Activated CD4-positive, alpha-beta T cell treated with anti-CD3 and anti-CD28 coated beads, Interleukin-2, amount 10 ng/mL, durations not matched to agents 7 days and 5 days (primary cell): ENCODE measurements at regions not wholly inside any gene's neighbourhood (a gene's known extent, or its start where the extent isn't known, plus 50 kb on each side); places are given as distances from the start of the nearest gene placed in this dataset.

Experiments
- CTCF ChIA-PET: fragments of 350-600 bp; sonication (Branson Sonifier 250); formaldehyde crosslinking; loops from one replicate; lab custom pipeline; 2021; ENCODE audit warnings: antibody characterized with exemption; lab: Charles Lee
- POLR2A ChIA-PET: fragments of 350-600 bp; sonication (Branson Sonifier 250); formaldehyde crosslinking; loops from one replicate; lab custom pipeline; 2021; ENCODE audit warnings: antibody characterized with exemption; lab: Charles Lee
- DNase-seq: peaks from one replicate; pipeline ENCODE4 v3.0.0-alpha.2; 2020
- H3K27ac Mint-ChIP-seq: one replicate; pipeline ENCODE4 v1.8.0; 2021; ENCODE audit warnings: mild to moderate bottlenecking, moderate library complexity, mixed read lengths
- H3K27me3 Mint-ChIP-seq: one replicate; pipeline ENCODE4 v1.8.0; 2021; ENCODE audit warnings: mixed read lengths
- H3K36me3 Mint-ChIP-seq: one replicate; pipeline ENCODE4 v1.8.0; 2021; ENCODE audit warnings: low read depth, mixed read lengths
- H3K4me1 Mint-ChIP-seq: one replicate; pipeline ENCODE4 v1.8.0; 2021; ENCODE audit warnings: mixed read lengths
- H3K4me3 Mint-ChIP-seq: one replicate; pipeline ENCODE4 v1.8.0; 2021; ENCODE audit warnings: mild to moderate bottlenecking, moderate library complexity, mixed read lengths
- H3K9me3 Mint-ChIP-seq: one replicate; pipeline ENCODE4 v1.8.0; 2021; ENCODE audit warnings: mixed read lengths

DNA sequence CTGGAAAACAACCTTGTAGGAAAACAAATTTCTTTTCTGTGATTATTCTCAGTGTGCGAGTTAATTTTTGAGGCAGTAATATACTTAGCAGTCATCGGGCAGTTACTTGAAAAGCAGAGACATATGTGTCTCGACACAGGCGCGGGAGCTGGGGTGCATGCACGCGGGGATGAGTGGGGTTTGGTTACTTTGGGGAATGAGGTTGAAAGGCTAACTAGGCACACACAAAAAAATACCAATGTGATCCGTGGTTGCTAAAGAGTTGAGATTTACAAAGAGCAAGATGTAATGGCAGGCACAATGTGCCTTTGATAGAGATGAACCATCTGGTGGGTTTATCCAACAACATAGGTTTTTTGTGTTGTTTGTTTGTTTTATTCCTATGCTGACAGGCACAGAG, 703.8 kb upstream of the EEF2KMT start:
- DNase-seq, result no peak
- Mint-ChIP-seq H3K36me3 (no peaks in the 10 kb centered on the region), H3K9me3 (peaks cover 12% of the 10 kb centered on the region), H3K4me1 (no peaks in the 10 kb centered on the region), H3K27ac (no peak overlapping the region), H3K27me3 (no peaks in the 10 kb centered on the region), H3K4me3 (no peak overlapping the region)
- ChIA-PET POLR2A (no interaction called here), CTCF (no interaction called here)

DNA sequence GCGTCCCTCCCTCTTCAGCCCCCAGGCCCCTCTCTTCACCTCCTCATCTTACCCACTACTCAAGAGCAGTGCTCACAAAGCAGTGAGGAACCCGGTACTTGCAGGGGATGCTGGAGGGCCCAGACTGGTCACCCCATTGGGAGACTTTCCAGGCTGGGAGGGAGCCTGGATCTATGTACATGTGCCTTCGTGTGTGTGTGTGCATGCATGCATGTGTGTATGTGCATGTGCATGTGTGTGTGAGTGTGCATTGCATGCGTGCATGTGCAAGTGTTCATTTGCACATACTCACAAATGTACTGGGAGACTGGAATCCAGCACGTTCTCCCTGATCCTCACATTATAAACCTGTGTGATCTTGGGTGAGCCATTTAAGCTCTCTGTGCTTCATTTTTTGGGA, 696.0 kb upstream of the EEF2KMT start:
- CTCF ChIA-PET, result no interaction called here
- Mint-ChIP-seq H3K27me3 (no peaks in the 10 kb centered on the region), H3K36me3 (no peaks in the 10 kb centered on the region), H3K9me3 (peaks cover 6% of the 10 kb centered on the region), H3K27ac (no peak overlapping the region), H3K4me1 (no peaks in the 10 kb centered on the region), H3K4me3 (no peak overlapping the region)
- POLR2A ChIA-PET, result no interaction called here
- no peak for DNase-seq

DNA sequence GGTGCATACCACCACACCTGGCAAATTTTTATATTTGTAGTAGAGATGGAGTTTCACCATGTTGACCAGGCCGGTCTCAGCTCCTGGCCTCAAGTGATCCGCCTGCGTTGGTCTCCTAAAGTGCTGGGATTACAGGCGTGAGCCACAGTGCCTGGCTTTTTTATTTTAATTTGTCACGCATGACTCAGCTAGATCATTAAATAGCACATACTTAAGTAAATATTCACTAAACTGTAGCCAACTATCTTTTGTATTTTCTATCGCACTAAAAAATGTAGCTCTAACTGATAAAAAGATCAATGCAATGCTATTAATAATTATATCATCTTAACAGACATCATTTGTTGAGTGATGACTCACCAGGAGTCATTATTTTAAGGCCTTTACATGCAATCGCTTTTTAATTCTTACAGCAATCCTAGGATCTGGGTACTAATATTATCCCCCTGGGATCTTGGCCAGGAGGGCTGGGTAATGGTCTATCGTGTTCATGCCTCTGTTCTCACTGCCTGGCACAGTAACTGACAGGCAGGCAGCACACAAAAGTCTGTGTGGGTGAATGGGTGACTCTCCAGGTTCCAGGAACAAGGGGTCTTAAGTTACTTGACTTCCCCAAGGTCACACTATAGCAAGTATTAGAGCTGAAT, 693.5 kb upstream of the EEF2KMT start:
- ChIA-PET CTCF (no interaction called here), POLR2A (no interaction called here)
- DNase-seq, result no peak
- H3K27me3 Mint-ChIP-seq, result no peaks in the 10 kb centered on the region
- H3K9me3 Mint-ChIP-seq, result peaks cover 4% of the 10 kb centered on the region
- no peaks in the 10 kb centered on the region for H3K4me1 Mint-ChIP-seq
- no peaks in the 10 kb centered on the region for H3K36me3 Mint-ChIP-seq
- H3K4me3 Mint-ChIP-seq, result no peak overlapping the region
- H3K27ac Mint-ChIP-seq, result no peak overlapping the region

DNA sequence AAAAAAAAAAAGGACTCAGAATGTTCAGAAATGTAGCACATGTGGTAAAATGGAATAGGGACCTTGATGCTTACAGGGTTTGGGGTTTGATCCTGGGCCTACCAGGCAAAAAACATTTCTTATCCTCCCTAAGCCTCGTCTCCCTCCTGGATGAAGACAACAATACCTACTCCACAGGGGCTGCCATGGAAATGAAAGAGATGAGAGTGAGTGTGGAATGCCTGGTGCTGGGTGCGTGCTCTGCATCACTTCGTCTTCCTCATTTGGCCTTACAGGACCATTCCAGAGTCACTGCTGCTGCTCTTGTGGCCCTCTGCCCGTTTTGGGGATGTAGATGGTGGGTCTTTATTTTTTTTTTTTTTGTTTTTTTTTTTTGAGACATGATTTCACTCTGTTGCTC, 692.9 kb upstream of the EEF2KMT start:
- Mint-ChIP-seq H3K4me1 (no peaks in the 10 kb centered on the region), H3K9me3 (peaks cover 7% of the 10 kb centered on the region), H3K27me3 (no peaks in the 10 kb centered on the region), H3K4me3 (no peak overlapping the region), H3K27ac (no peak overlapping the region), H3K36me3 (no peaks in the 10 kb centered on the region)
- no peak for DNase-seq
- POLR2A ChIA-PET, result no interaction called here
- CTCF ChIA-PET, result no interaction called here

DNA sequence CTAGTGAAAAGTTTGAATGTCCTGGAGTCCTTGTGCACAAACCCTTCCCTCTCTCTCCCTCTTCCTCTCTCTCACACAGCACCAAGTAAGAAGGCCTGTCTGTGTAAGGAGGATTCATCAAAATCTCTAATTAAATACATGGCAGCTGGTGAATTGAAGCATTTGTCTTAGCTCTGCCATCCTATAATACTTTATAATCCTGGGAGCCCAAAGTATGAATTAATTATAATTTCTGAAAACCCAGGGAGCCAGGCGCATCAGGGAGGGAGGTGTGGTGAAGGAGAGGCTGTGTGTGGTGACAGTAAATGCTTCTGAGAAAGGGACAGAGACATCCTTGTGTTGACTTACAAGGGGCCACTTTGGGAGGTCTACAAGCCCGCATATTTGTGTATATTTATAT, 691.4 kb upstream of the EEF2KMT start:
- no peaks in the 10 kb centered on the region for H3K27me3 Mint-ChIP-seq
- H3K9me3 Mint-ChIP-seq, result peaks cover 6% of the 10 kb centered on the region
- CTCF ChIA-PET, result interaction anchor here (0.9 kb wide), 1 partner anchor 14 kb away, joined by 3 read pairs; no protein-coding TSS in a partner anchor
- H3K4me1 Mint-ChIP-seq, result no peaks in the 10 kb centered on the region
- POLR2A ChIA-PET, result no interaction called here
- no peak for DNase-seq
- H3K27ac Mint-ChIP-seq, result no peak overlapping the region
- H3K36me3 Mint-ChIP-seq, result no peaks in the 10 kb centered on the region
- H3K4me3 Mint-ChIP-seq, result no peak overlapping the region

DNA sequence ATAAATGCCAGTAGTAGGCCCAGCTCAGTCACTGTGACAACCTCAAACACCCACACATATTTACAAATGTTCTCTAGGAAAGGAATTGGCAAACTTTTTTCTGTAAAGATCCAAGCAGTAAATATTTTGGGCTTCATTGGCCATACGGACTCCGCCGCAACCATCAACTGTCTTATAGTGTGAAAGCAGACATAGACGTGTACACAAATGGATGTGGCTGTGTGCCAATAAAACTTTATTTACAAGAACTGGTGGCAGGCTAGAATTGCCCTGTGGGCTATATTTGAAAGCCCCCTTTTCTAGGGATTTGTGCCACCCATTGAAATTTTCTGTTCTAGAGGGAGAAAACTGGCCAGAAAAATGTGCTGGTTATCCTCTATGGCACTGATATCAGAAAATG, 683.8 kb upstream of the EEF2KMT start:
- no peak for DNase-seq
- ChIA-PET POLR2A (no interaction called here), CTCF (no interaction called here)
- H3K4me1 Mint-ChIP-seq, result no peaks in the 10 kb centered on the region
- H3K9me3 Mint-ChIP-seq, result peaks cover 9% of the 10 kb centered on the region
- no peak overlapping the region for H3K27ac Mint-ChIP-seq
- H3K4me3 Mint-ChIP-seq, result no peak overlapping the region
- H3K27me3 Mint-ChIP-seq, result no peaks in the 10 kb centered on the region
- no peaks in the 10 kb centered on the region for H3K36me3 Mint-ChIP-seq

DNA sequence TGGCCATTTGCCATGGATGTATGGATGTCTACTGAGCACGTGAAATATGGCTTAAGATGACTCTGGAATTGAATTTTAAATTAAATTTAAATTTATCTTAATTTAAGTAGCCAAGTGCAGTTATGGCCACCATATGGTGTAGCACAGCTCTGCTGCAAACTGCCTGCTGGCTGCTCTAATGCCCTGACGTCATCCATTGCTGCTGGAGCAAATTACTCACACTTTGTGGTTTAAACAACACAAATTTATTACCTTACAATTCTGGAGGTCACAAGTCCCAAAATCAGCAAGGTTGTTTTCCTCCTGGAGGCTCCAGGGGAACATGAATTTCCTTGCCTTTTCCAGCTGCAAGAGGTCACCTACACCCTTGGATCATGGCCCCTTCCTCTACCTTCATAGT, 679.3 kb upstream of the EEF2KMT start:
- H3K27me3 Mint-ChIP-seq, result no peaks in the 10 kb centered on the region
- CTCF ChIA-PET, result no interaction called here
- no peaks in the 10 kb centered on the region for H3K4me1 Mint-ChIP-seq
- peaks cover 2% of the 10 kb centered on the region for H3K9me3 Mint-ChIP-seq
- no peak for DNase-seq
- H3K36me3 Mint-ChIP-seq, result no peaks in the 10 kb centered on the region
- POLR2A ChIA-PET, result no interaction called here
- no peak overlapping the region for H3K4me3 Mint-ChIP-seq
- no peak overlapping the region for H3K27ac Mint-ChIP-seq

DNA sequence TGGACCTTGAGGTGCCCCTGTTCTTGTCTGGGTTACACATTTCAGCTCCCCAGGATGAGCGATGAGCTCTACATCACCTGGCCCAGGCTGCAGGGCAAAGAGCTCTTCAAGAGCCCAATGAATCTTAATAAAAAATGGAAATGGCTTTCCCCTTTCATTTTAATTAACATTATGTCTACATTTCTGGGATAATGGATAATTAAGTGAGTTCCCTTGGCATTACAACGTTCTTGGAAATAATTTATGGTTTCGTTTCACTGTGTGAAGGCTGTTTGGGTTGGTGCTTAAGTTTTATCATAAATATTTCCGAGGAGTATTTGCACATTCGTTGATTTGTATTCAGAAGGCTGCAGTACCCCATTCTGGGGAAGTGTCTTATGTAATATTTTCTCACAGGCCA, 678.3 kb upstream of the EEF2KMT start:
- Mint-ChIP-seq H3K27me3 (no peaks in the 10 kb centered on the region), H3K9me3 (peaks cover under 1% of the 10 kb centered on the region), H3K36me3 (no peaks in the 10 kb centered on the region), H3K27ac (no peak overlapping the region), H3K4me3 (no peak overlapping the region), H3K4me1 (no peaks in the 10 kb centered on the region)
- CTCF ChIA-PET, result no interaction called here
- POLR2A ChIA-PET, result no interaction called here
- no peak for DNase-seq

DNA sequence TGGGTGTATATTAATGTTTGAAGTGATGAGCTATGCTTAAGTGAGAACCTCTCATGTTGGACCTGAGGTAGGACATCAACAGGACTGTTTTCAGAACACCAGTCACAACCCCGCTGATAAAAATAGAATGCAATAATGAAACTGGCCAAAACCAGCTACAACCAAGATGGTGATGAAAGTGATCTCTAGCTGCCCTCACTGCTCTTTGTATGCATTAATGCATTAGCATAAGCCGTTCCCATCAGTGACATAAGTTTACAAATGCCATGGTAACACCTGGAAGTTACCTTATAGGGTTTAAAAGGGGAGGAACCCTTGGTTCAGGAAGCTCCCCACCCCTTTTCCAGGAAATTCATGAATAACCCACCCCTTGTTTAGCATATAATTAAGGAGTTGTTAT, 672.5 kb upstream of the EEF2KMT start:
- Mint-ChIP-seq H3K27me3 (no peaks in the 10 kb centered on the region), H3K9me3 (peaks cover 4% of the 10 kb centered on the region), H3K27ac (no peak overlapping the region), H3K4me1 (no peaks in the 10 kb centered on the region), H3K4me3 (no peak overlapping the region), H3K36me3 (no peaks in the 10 kb centered on the region)
- DNase-seq, result no peak
- ChIA-PET CTCF (no interaction called here), POLR2A (no interaction called here)

DNA sequence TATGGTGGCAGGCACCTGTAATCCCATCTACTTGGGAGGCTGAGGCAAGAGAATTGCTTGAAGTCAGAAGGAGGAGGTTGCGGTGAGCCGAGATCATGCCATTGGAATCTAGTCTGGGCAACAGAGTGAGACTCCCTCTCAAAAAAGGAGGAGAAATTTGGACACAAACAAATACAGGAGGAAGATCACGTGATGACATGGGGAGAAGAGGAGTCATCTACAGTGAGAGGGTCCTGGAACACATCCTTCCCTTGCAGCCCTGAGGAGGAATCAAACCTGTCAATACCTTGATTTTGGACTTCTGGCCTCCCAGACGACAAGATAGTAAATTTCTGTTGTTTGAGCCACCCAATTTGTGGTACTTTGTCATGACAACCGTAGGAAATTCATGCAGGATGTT, 671.9 kb upstream of the EEF2KMT start:
- H3K4me1 Mint-ChIP-seq, result no peaks in the 10 kb centered on the region
- POLR2A ChIA-PET, result no interaction called here
- H3K9me3 Mint-ChIP-seq, result peaks cover 4% of the 10 kb centered on the region
- H3K27ac Mint-ChIP-seq, result no peak overlapping the region
- H3K27me3 Mint-ChIP-seq, result no peaks in the 10 kb centered on the region
- H3K36me3 Mint-ChIP-seq, result no peaks in the 10 kb centered on the region
- CTCF ChIA-PET, result interaction anchor here (0.6 kb wide), 1 partner anchor 202 kb away, joined by 3 read pairs; no protein-coding TSS in a partner anchor
- DNase-seq, result no peak
- H3K4me3 Mint-ChIP-seq, result no peak overlapping the region

DNA sequence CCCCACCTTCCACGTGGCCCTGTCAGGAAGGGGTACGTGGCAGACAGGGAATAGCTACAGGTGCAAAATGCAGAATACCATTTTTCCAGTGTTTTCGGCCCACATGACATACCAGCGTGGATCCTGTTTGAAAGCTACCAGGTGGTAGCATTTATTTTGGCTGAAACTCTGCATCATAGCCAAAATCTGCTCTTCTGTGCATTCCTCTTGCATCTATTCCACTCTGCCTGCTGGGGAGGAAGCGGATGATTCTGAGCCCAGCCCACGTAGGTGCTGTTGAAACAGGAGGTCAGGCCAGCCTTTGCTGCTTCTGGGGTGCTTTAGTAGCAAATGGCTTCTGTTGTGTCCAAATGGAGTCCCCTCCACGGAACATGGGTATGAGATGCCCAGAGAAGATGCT, 670.9 kb upstream of the EEF2KMT start:
- Mint-ChIP-seq H3K4me3 (no peak overlapping the region), H3K27ac (no peak overlapping the region), H3K9me3 (peaks cover 4% of the 10 kb centered on the region), H3K4me1 (no peaks in the 10 kb centered on the region), H3K27me3 (no peaks in the 10 kb centered on the region), H3K36me3 (no peaks in the 10 kb centered on the region)
- ChIA-PET CTCF (no interaction called here), POLR2A (no interaction called here)
- no peak for DNase-seq

DNA sequence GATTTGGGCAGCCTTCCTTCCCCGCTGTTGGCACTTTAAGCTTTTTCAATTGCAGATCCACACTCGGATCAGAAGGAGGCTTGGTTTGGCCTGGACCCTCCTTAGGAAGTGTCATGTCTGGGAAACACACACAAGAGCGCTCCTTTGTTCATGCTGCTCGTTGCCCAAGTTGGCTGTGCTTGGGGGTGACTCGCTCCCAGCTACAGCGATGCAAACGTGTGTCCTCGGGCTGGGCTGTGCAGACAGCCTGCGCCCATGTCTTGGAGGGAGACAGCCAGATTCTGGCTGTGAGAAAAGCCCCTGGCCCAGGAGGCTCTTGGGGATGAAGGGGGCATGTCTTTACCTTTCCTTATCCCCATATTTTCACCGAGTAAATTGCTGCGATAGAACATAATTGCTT, 665.6 kb upstream of the EEF2KMT start:
- Mint-ChIP-seq H3K27ac (no peak overlapping the region), H3K4me3 (no peak overlapping the region), H3K36me3 (no peaks in the 10 kb centered on the region), H3K4me1 (no peaks in the 10 kb centered on the region), H3K9me3 (peaks cover 6% of the 10 kb centered on the region), H3K27me3 (no peaks in the 10 kb centered on the region)
- DNase-seq, result no peak
- ChIA-PET POLR2A (interaction anchor here (0.7 kb wide), 1 partner anchor 85 kb away, joined by 5 read pairs; no protein-coding TSS in a partner anchor), CTCF (no interaction called here)

DNA sequence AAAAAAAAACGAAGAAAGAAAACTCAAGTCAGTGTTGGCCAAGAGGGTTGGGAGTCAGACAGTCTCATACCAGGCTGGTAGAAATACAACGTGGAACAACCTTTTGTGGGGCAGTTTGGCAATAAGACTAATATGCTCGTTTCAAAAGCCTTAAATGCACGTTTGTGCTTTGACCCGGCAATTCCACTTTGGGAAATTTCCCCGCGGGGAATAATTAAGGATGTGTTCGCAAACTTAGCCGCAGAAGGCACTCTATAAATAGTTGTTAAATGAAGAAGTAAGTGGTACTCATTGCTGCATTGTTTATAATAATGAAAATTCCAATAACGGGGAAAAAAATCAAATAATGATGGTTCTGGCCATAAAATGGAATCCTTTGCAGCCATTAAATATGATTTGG, 664.8 kb upstream of the EEF2KMT start:
- no peaks in the 10 kb centered on the region for H3K36me3 Mint-ChIP-seq
- H3K4me3 Mint-ChIP-seq, result no peak overlapping the region
- no peak overlapping the region for H3K27ac Mint-ChIP-seq
- CTCF ChIA-PET, result no interaction called here
- POLR2A ChIA-PET, result no interaction called here
- H3K27me3 Mint-ChIP-seq, result no peaks in the 10 kb centered on the region
- no peaks in the 10 kb centered on the region for H3K4me1 Mint-ChIP-seq
- peaks cover 9% of the 10 kb centered on the region for H3K9me3 Mint-ChIP-seq
- no peak for DNase-seq

DNA sequence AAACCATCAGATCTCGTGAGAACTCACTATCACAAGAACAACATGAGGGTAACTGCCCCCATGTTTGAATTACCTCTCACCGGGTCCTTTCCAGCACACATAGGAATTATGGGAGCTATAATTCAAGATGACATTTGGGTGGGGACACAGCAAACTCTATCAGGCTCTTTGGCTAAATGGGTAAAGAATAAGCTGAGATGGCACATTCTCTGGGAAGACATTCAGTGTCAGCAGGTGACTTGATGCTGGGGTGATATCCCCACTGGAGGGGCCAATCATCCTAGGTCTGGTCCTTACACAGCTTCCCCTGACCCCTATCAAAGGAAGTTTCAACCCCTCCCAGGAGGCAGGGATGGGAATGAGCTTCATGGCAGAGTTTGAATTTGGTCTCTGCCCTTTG, 664.0 kb upstream of the EEF2KMT start:
- CTCF ChIA-PET, result no interaction called here
- POLR2A ChIA-PET, result no interaction called here
- no peaks in the 10 kb centered on the region for H3K4me1 Mint-ChIP-seq

More for the DNA sequence above, 664.0 kb upstream of the EEF2KMT start:
- peaks cover 9% of the 10 kb centered on the region for H3K9me3 Mint-ChIP-seq
- H3K27ac Mint-ChIP-seq, result no peak overlapping the region
- no peak for DNase-seq
- no peaks in the 10 kb centered on the region for H3K36me3 Mint-ChIP-seq
- no peaks in the 10 kb centered on the region for H3K27me3 Mint-ChIP-seq
- H3K4me3 Mint-ChIP-seq, result no peak overlapping the region
